ENCODE measurements at regions not wholly inside any gene's neighbourhood (a gene's known extent, or its start where the extent isn't known, plus 50 kb on each side); places are given as distances from the start of the nearest gene placed in this dataset.

DNA sequence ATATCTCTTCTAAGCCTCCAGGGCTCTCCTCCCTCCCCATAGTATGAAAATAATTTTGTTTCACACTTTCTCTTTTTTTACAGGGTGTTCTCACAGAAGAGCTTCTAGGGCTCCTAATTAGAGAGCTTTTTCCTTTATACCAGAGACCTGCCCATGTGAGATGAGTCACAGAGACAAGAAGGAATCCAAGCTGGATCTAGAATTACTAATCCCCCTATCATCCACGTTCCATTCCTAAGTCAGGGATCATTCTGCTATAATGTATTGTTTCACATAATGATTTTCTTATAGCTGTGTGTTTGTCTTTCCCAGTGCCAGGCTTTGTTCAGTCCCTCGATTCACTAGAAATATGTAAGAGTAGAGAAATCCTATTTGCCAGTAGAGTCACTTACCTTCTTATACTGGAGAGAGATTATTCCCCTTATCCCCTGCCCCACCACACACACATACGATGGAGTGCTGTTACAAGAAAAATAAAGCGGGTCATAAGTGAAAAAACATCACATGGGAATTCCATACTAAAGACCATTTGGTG is 778.3 kb upstream of the LRRC4C start:
- H3K27me3 ChIP-seq: no peaks in the 10 kb centered on the region
- intact Hi-C loops (cut with DNase I; ENCODE audit: low total_unique reads): no loop called here

GRCh38 chr11:42239188-42239587 is 779.7 kb upstream of the LRRC4C start:
- no peak for DNase-seq
- TF ChIP-seq, protein P1, sequence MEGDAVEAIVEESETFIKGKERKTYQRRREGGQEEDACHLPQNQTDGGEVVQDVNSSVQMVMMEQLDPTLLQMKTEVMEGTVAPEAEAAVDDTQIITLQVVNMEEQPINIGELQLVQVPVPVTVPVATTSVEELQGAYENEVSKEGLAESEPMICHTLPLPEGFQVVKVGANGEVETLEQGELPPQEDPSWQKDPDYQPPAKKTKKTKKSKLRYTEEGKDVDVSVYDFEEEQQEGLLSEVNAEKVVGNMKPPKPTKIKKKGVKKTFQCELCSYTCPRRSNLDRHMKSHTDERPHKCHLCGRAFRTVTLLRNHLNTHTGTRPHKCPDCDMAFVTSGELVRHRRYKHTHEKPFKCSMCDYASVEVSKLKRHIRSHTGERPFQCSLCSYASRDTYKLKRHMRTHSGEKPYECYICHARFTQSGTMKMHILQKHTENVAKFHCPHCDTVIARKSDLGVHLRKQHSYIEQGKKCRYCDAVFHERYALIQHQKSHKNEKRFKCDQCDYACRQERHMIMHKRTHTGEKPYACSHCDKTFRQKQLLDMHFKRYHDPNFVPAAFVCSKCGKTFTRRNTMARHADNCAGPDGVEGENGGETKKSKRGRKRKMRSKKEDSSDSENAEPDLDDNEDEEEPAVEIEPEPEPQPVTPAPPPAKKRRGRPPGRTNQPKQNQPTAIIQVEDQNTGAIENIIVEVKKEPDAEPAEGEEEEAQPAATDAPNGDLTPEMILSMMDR (IDR thresholded peaks at IDR 0.05): no peak
- H3K4me1 ChIP-seq: no peaks in the 10 kb centered on the region
- H3K9me3 ChIP-seq: no peaks in the 10 kb centered on the region
- no peaks in the 10 kb centered on the region for H3K36me3 ChIP-seq
- no peak overlapping the region for H3K4me3 ChIP-seq
- H3K27ac ChIP-seq: no peak overlapping the region
- no peaks in the 10 kb centered on the region for H3K27me3 ChIP-seq
- intact Hi-C loops (cut with DNase I; ENCODE audit: low total_unique reads): no loop called here

More for the DNA sequence above, 778.3 kb upstream of the LRRC4C start:
- TF ChIP-seq, protein P1 (IDR thresholded peaks at IDR 0.05): no peak
- Histone ChIP-seq H3K9me3 (no peaks in the 10 kb centered on the region), H3K27ac (no peak overlapping the region), H3K4me1 (no peaks in the 10 kb centered on the region), H3K36me3 (no peaks in the 10 kb centered on the region), H3K4me3 (no peak overlapping the region)
- no peak for DNase-seq

- DNase-seq: no peak
- intact Hi-C loops (cut with DNase I; ENCODE audit: low total_unique reads): no loop called here
- H3K27me3 ChIP-seq: no peaks in the 10 kb centered on the region
- TF ChIP-seq, protein P1 (IDR thresholded peaks at IDR 0.05): no peak
- no peaks in the 10 kb centered on the region for H3K4me1 ChIP-seq
- no peaks in the 10 kb centered on the region for H3K36me3 ChIP-seq
- no peaks in the 10 kb centered on the region for H3K9me3 ChIP-seq
- H3K4me3 ChIP-seq: no peak overlapping the region
- no peak overlapping the region for H3K27ac ChIP-seq
Observed at GRCh38 chr11:42243385-42243784, 783.9 kb upstream of the LRRC4C start.

DNA sequence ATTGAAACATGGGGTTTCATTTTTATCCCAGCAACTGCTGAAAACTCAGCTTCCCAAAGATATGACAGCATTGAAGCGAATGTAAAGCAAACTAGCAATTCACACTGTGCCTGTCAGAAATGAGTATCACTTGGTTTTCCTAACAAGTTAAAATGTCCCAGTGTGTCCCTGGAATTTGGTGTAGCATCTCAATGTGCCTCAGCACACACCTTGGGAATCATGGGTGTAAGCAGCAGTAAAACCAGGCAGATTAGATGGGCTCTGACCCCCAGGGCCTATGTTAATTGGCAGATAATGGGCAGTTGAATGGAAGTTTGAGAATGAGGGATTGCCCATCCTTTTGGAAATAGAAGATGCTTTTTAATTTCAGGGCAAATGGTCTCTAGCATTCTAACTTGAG is 784.9 kb upstream of the LRRC4C start:
- Histone ChIP-seq H3K36me3 (no peaks in the 10 kb centered on the region), H3K4me1 (no peaks in the 10 kb centered on the region), H3K27ac (no peak overlapping the region), H3K27me3 (no peaks in the 10 kb centered on the region), H3K4me3 (no peak overlapping the region), H3K9me3 (no peaks in the 10 kb centered on the region)
- TF ChIP-seq, protein P1 (IDR thresholded peaks at IDR 0.05): no peak
- intact Hi-C loops (cut with DNase I; ENCODE audit: low total_unique reads): no loop called here
- DNase-seq: no peak

- Histone ChIP-seq H3K36me3 (no peaks in the 10 kb centered on the region), H3K9me3 (no peaks in the 10 kb centered on the region), H3K4me3 (no peak overlapping the region), H3K4me1 (no peaks in the 10 kb centered on the region), H3K27me3 (no peaks in the 10 kb centered on the region), H3K27ac (no peak overlapping the region)
- intact Hi-C loops (cut with DNase I; ENCODE audit: low total_unique reads): no loop called here
- no peak for DNase-seq
- TF ChIP-seq, protein P1 (IDR thresholded peaks at IDR 0.05): no peak
Observed at GRCh38 chr11:42249401-42249800, 789.9 kb upstream of the LRRC4C start.

- TF ChIP-seq, protein P1 (IDR thresholded peaks at IDR 0.05): no peak
- Histone ChIP-seq H3K4me1 (no peaks in the 10 kb centered on the region), H3K36me3 (no peaks in the 10 kb centered on the region), H3K4me3 (no peak overlapping the region), H3K9me3 (no peaks in the 10 kb centered on the region), H3K27me3 (no peaks in the 10 kb centered on the region), H3K27ac (no peak overlapping the region)
- DNase-seq: no peak
- intact Hi-C loops (cut with DNase I; ENCODE audit: low total_unique reads): no loop called here
Observed at GRCh38 chr11:42249956-42250355, 790.5 kb upstream of the LRRC4C start.

Data from tibial artery (tissue), 4 donors.